ENCODE measurements at regions not wholly inside any gene's neighbourhood (a gene's known extent, or its start where the extent isn't known, plus 50 kb on each side); places are given as distances from the start of the nearest gene placed in this dataset.

DNA sequence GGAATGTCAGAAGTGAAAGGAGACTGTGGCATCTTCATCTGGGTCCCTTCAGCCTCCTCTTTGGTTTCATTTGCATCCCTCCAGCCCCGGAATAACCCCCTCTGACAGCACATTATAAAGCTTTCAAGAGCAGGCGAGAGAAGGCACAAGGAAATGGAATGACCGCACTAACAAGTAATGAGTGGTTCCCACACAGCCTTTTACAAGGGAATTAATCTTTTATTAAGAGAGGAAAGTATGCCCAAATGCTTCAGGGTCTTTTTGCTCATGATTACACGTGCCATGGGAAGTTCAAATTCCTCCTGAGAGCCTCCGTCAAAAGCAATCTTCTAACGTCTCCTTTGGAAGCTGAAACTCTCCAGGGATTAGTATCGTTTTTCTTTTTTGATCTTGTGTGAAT is 347.0 kb downstream of the BTBD3 start:
- H3K9ac ChIP-seq (ENCODE audit: insufficient read depth, low read length), result no peak overlapping the region
- H3K36me3 ChIP-seq (ENCODE audit: control insufficient read depth, insufficient read depth, low read length), result no peaks in the 10 kb centered on the region
- H3K4me1 ChIP-seq (ENCODE audit: control insufficient read depth, extremely low read depth, insufficient read depth, low read length), result no peaks in the 10 kb centered on the region
- H3K27ac ChIP-seq (ENCODE audit: insufficient read depth, low read length), result no peak overlapping the region
- H3K27me3 ChIP-seq (ENCODE audit: control insufficient read depth, insufficient read depth, low read length), result no peaks in the 10 kb centered on the region
- H4K20me1 ChIP-seq (ENCODE audit: control insufficient read depth, extremely low read depth, insufficient read depth, low read length), result no peaks in the 10 kb centered on the region
- no peak overlapping the region for H3K4me2 ChIP-seq (ENCODE audit: extremely low read depth, insufficient read depth, low read length)
- H3K79me2 ChIP-seq (ENCODE audit: control insufficient read depth, insufficient read depth, low read length), result no peaks in the 10 kb centered on the region
- no peak for TF ChIP-seq EZH2 (IDR thresholded peaks at IDR 0.05; ENCODE audit: low read length, missing control alignments)
- TF ChIP-seq, protein P1, sequence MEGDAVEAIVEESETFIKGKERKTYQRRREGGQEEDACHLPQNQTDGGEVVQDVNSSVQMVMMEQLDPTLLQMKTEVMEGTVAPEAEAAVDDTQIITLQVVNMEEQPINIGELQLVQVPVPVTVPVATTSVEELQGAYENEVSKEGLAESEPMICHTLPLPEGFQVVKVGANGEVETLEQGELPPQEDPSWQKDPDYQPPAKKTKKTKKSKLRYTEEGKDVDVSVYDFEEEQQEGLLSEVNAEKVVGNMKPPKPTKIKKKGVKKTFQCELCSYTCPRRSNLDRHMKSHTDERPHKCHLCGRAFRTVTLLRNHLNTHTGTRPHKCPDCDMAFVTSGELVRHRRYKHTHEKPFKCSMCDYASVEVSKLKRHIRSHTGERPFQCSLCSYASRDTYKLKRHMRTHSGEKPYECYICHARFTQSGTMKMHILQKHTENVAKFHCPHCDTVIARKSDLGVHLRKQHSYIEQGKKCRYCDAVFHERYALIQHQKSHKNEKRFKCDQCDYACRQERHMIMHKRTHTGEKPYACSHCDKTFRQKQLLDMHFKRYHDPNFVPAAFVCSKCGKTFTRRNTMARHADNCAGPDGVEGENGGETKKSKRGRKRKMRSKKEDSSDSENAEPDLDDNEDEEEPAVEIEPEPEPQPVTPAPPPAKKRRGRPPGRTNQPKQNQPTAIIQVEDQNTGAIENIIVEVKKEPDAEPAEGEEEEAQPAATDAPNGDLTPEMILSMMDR (conservative IDR thresholded peaks at IDR 0.05 in 1 of 2, IDR thresholded peaks at IDR 0.05 in 1 of 2; ENCODE audit: low read depth in 1 of 2, low read length in 2 of 2), result no peak
- no peaks in the 10 kb centered on the region for H3K9me3 ChIP-seq (ENCODE audit: control insufficient read depth, insufficient read depth, low read depth, low read length)
- H3K4me3 ChIP-seq (replicated peaks in 1 of 4; ENCODE audit: control extremely low read depth in 1 of 4, insufficient read depth in 1 of 4, low read depth in 3 of 4, low read length in 4 of 4), result no peak overlapping the region
- no peak for DNase-seq (ENCODE audit: low read depth in 2 of 2)
- no peak overlapping the region for H2AFZ ChIP-seq (ENCODE audit: low read length)

DNA sequence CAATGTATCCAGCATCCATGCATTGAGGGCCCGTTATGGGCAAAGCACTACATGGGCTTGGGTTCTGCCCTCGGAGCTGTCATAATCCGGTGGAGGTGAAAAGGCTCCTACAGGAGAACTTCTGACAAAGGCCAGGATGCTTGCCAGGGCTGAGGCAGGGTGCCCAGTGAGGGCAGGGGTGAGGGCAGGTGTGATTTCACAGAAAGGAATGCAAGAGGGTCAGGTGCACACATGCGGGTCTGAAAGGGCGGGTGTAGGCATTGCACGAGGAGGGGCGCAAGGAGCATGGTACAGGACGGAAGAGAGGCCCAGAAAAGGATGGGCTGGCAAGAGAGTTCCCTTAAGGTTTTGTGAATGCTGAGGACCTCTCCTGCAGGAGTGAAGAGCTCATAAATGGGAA is 348.0 kb downstream of the BTBD3 start:
- Histone ChIP-seq H2AFZ (ENCODE audit: low read length) (no peak overlapping the region), H3K4me3 (replicated peaks in 1 of 4; ENCODE audit: control extremely low read depth in 1 of 4, insufficient read depth in 1 of 4, low read depth in 3 of 4, low read length in 4 of 4) (no peak overlapping the region), H3K4me1 (ENCODE audit: control insufficient read depth, extremely low read depth, insufficient read depth, low read length) (no peaks in the 10 kb centered on the region), H3K27me3 (ENCODE audit: control insufficient read depth, insufficient read depth, low read length) (no peaks in the 10 kb centered on the region), H3K4me2 (ENCODE audit: extremely low read depth, insufficient read depth, low read length) (no peak overlapping the region), H3K79me2 (ENCODE audit: control insufficient read depth, insufficient read depth, low read length) (no peaks in the 10 kb centered on the region), H4K20me1 (ENCODE audit: control insufficient read depth, extremely low read depth, insufficient read depth, low read length) (no peaks in the 10 kb centered on the region), H3K36me3 (ENCODE audit: control insufficient read depth, insufficient read depth, low read length) (no peaks in the 10 kb centered on the region), H3K27ac (ENCODE audit: insufficient read depth, low read length) (no peak overlapping the region), H3K9me3 (ENCODE audit: control insufficient read depth, insufficient read depth, low read depth, low read length) (no peaks in the 10 kb centered on the region), H3K9ac (ENCODE audit: insufficient read depth, low read length) (no peak overlapping the region)
- no peak for TF ChIP-seq EZH2 (IDR thresholded peaks at IDR 0.05; ENCODE audit: low read length, missing control alignments)
- TF ChIP-seq, protein P1 (conservative IDR thresholded peaks at IDR 0.05 in 1 of 2, IDR thresholded peaks at IDR 0.05 in 1 of 2; ENCODE audit: low read depth in 1 of 2, low read length in 2 of 2), result no peak
- DNase-seq (ENCODE audit: low read depth in 2 of 2), result no peak

GRCh38 chr20:12269579-12269978 is 351.9 kb downstream of the BTBD3 start:
- H3K9ac ChIP-seq (ENCODE audit: insufficient read depth, low read length), result no peak overlapping the region
- no peaks in the 10 kb centered on the region for H3K27me3 ChIP-seq (ENCODE audit: control insufficient read depth, insufficient read depth, low read length)
- no peak overlapping the region for H3K4me3 ChIP-seq (replicated peaks in 1 of 4; ENCODE audit: control extremely low read depth in 1 of 4, insufficient read depth in 1 of 4, low read depth in 3 of 4, low read length in 4 of 4)
- H4K20me1 ChIP-seq (ENCODE audit: control insufficient read depth, extremely low read depth, insufficient read depth, low read length), result no peaks in the 10 kb centered on the region
- DNase-seq (ENCODE audit: low read depth in 2 of 2), result no peak
- H3K4me1 ChIP-seq (ENCODE audit: control insufficient read depth, extremely low read depth, insufficient read depth, low read length), result no peaks in the 10 kb centered on the region
- H3K27ac ChIP-seq (ENCODE audit: insufficient read depth, low read length), result no peak overlapping the region
- TF ChIP-seq EZH2 (IDR thresholded peaks at IDR 0.05; ENCODE audit: low read length, missing control alignments), result no peak
- TF ChIP-seq, protein P1 (conservative IDR thresholded peaks at IDR 0.05 in 1 of 2, IDR thresholded peaks at IDR 0.05 in 1 of 2; ENCODE audit: low read depth in 1 of 2, low read length in 2 of 2), result no peak
- no peaks in the 10 kb centered on the region for H3K9me3 ChIP-seq (ENCODE audit: control insufficient read depth, insufficient read depth, low read depth, low read length)
- H2AFZ ChIP-seq (ENCODE audit: low read length), result no peak overlapping the region
- no peaks in the 10 kb centered on the region for H3K79me2 ChIP-seq (ENCODE audit: control insufficient read depth, insufficient read depth, low read length)
- no peak overlapping the region for H3K4me2 ChIP-seq (ENCODE audit: extremely low read depth, insufficient read depth, low read length)
- no peaks in the 10 kb centered on the region for H3K36me3 ChIP-seq (ENCODE audit: control insufficient read depth, insufficient read depth, low read length)
